ENCODE measurements at regions not wholly inside any gene's neighbourhood (a gene's known extent, or its start where the extent isn't known, plus 50 kb on each side); places are given as distances from the start of the nearest gene placed in this dataset.

- no peak overlapping the region for H3K27ac ChIP-seq (ENCODE audit: extremely low read depth, low read depth, low read length)
- H3K4me1 ChIP-seq (replicated peaks in 1 of 2; ENCODE audit: control insufficient read depth in 2 of 2, insufficient read depth in 2 of 2, low read length in 2 of 2), result no peaks in the 10 kb centered on the region
- intact Hi-C loops (cut with micrococcal nuclease) (loop anchor here (1.0 kb wide), 1 partner anchor 623 kb away; no protein-coding TSS in a partner anchor), in situ Hi-C loops (cut with MboI) (no loop called here)
- no peaks in the 10 kb centered on the region for H3K9me3 ChIP-seq (replicated peaks; ENCODE audit: control insufficient read depth, insufficient read depth, low read depth, low read length)
- CTCF ChIA-PET (ENCODE audit: low intra/inter-chr PET ratio), result interaction anchor here (0.5 to 0.6 kb wide), 4 partner anchors 117 to 1552 kb away, joined by 3 read pairs; no protein-coding TSS in a partner anchor
- DNase-seq (ENCODE audit: extremely low read depth in 1 of 4, low spot score in 3 of 4), result no peak
- ATAC-seq, result no peak
- H3K36me3 ChIP-seq (ENCODE audit: control insufficient read depth, insufficient read depth, low read length), result no peaks in the 10 kb centered on the region
- no peak overlapping the region for H3K4me2 ChIP-seq (ENCODE audit: insufficient read depth, low read length)
- no peak overlapping the region for H2AFZ ChIP-seq (ENCODE audit: low read depth, low read length)
- H3K9me1 ChIP-seq (ENCODE audit: control insufficient read depth, insufficient read depth, low read length), result no peaks in the 10 kb centered on the region
- BruUV-seq (replicated peaks), result no TSS peak
- peaks cover 5 to 22% of the 10 kb centered on the region in 2 experiments for H3K27me3 ChIP-seq (ENCODE audit: control insufficient read depth in 2 of 2, insufficient read depth in 2 of 2, low read length in 2 of 2)
- H3K79me2 ChIP-seq (ENCODE audit: control insufficient read depth, insufficient read depth, low read length), result no peaks in the 10 kb centered on the region
- no peak overlapping the region for H3K9ac ChIP-seq (ENCODE audit: insufficient read depth in 1 of 2, low read depth in 2 of 2, low read length in 2 of 2)
- WGBS (ENCODE audit: insufficient coverage, low coverage, missing lambda C conversion rate), result 0% methylated on average over 2 of the region's 2 CpGs
- POLR2A ChIA-PET, result no interaction called here
- H3K4me3 ChIP-seq, result no peak overlapping the region
- no peaks in the 10 kb centered on the region for H4K20me1 ChIP-seq (replicated peaks; ENCODE audit: control insufficient read depth, insufficient read depth, low read length)
- FAIRE-seq, result no peak
- TF ChIP-seq IRF2 (CRISPR knock-in tag; IDR thresholded peaks at IDR 0.05), result no peak
- no peak for TF ChIP-seq MCM3 (IDR thresholded peaks at IDR 0.05)
- TF ChIP-seq RB1 (IDR thresholded peaks at IDR 0.05; ENCODE audit: low read depth), result no peak
- TF ChIP-seq PCBP1 (IDR thresholded peaks at IDR 0.05; ENCODE audit: low read depth, low read length, poor library complexity, severe bottlenecking), result no peak
- TF ChIP-seq HNRNPK (IDR thresholded peaks at IDR 0.05; ENCODE audit: low read depth, low read length, poor library complexity, severe bottlenecking), result no peak
- no peak for TF ChIP-seq SRSF3 (IDR thresholded peaks at IDR 0.05; ENCODE audit: insufficient read depth, low read length)
- no peak for TF ChIP-seq ZNF444 (CRISPR knock-in tag; IDR thresholded peaks at IDR 0.05)
- TF ChIP-seq, protein P1, sequence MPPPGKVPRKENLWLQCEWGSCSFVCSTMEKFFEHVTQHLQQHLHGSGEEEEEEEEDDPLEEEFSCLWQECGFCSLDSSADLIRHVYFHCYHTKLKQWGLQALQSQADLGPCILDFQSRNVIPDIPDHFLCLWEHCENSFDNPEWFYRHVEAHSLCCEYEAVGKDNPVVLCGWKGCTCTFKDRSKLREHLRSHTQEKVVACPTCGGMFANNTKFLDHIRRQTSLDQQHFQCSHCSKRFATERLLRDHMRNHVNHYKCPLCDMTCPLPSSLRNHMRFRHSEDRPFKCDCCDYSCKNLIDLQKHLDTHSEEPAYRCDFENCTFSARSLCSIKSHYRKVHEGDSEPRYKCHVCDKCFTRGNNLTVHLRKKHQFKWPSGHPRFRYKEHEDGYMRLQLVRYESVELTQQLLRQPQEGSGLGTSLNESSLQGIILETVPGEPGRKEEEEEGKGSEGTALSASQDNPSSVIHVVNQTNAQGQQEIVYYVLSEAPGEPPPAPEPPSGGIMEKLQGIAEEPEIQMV (tag; conservative IDR thresholded peaks at IDR 0.05; ENCODE audit: low read depth), result no peak
- TF ChIP-seq TCF3 (CRISPR knock-in tag; IDR thresholded peaks at IDR 0.05), result no peak
- TF ChIP-seq, protein P2, sequence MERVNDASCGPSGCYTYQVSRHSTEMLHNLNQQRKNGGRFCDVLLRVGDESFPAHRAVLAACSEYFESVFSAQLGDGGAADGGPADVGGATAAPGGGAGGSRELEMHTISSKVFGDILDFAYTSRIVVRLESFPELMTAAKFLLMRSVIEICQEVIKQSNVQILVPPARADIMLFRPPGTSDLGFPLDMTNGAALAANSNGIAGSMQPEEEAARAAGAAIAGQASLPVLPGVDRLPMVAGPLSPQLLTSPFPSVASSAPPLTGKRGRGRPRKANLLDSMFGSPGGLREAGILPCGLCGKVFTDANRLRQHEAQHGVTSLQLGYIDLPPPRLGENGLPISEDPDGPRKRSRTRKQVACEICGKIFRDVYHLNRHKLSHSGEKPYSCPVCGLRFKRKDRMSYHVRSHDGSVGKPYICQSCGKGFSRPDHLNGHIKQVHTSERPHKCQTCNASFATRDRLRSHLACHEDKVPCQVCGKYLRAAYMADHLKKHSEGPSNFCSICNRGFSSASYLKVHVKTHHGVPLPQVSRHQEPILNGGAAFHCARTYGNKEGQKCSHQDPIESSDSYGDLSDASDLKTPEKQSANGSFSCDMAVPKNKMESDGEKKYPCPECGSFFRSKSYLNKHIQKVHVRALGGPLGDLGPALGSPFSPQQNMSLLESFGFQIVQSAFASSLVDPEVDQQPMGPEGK (CRISPR knock-in tag; IDR thresholded peaks at IDR 0.05; ENCODE audit: borderline replicate concordance), result no peak
- no peak for TF ChIP-seq ZNF318 (IDR thresholded peaks at IDR 0.05; ENCODE audit: borderline replicate concordance in 1 of 2, low read depth in 1 of 2)
Observed at GRCh38 chr1:200307755-200308066, 102.1 kb downstream of the ZNF281 start.
